Endodermal cell (in vitro differentiated cells): ENCODE measurements at regions not wholly inside any gene's neighbourhood (a gene's known extent, or its start where the extent isn't known, plus 50 kb on each side); places are given as distances from the start of the nearest gene placed in this dataset.

Source experiments
- DNase-seq: peaks from one replicate; pipeline ENCODE4 v3.0.0-alpha.2; 2017
- H3K27ac ChIP-seq: 2 replicates; pipeline ENCODE4 v1.5.1; 2013; ENCODE audit warnings: mild to moderate bottlenecking, low read depth, low read length, moderate library complexity
- H3K27me3 ChIP-seq: 2 replicates; pipeline ENCODE4 v1.6.1; 2013; ENCODE audit warnings: mild to moderate bottlenecking, low read length, moderate library complexity; ENCODE audit not compliant: insufficient read depth, control insufficient read depth, poor library complexity, severe bottlenecking
- H3K36me3 ChIP-seq: 2 replicates; pipeline ENCODE4 v1.7.0; 2013; ENCODE audit warnings: mild to moderate bottlenecking, low read length, moderate library complexity; ENCODE audit not compliant: control insufficient read depth, insufficient read depth
- H3K4me1 ChIP-seq: one replicate; pipeline ENCODE4 v1.7.0; 2013; ENCODE audit warnings: low read length; ENCODE audit not compliant: control insufficient read depth, insufficient read depth
- H3K4me3 ChIP-seq: 2 replicates; pipeline ENCODE4 v1.5.1; 2013; ENCODE audit warnings: mild to moderate bottlenecking, low read length, moderate library complexity
- H3K9ac ChIP-seq: 2 replicates; pipeline ENCODE4 v1.6.1; 2013; ENCODE audit warnings: mild to moderate bottlenecking, low read length, moderate library complexity; ENCODE audit not compliant: poor library complexity, severe bottlenecking; ENCODE audit errors: extremely low read depth
- H3K9me3 ChIP-seq: 2 replicates; pipeline ENCODE4 v1.6.1; 2013; ENCODE audit warnings: mild to moderate bottlenecking, low read length, moderate library complexity; ENCODE audit not compliant: control insufficient read depth
- H3K27ac Mint-ChIP-seq: 2 replicates; pipeline ENCODE4 v1.8.0; 2020; ENCODE audit warnings: mixed read lengths
- H3K27me3 Mint-ChIP-seq: 2 replicates; pipeline ENCODE4 v1.8.0; 2021; ENCODE audit warnings: mild to moderate bottlenecking, mixed read lengths; ENCODE audit not compliant: insufficient read depth
- H3K36me3 Mint-ChIP-seq: 2 replicates; pipeline ENCODE4 v1.8.0; 2020; ENCODE audit warnings: low read depth, mixed read lengths
- H3K4me1 Mint-ChIP-seq: 2 replicates; pipeline ENCODE4 v1.8.0; 2020; ENCODE audit warnings: mixed read lengths
- H3K4me3 Mint-ChIP-seq: 2 replicates; pipeline ENCODE4 v1.8.0; 2020; ENCODE audit warnings: mild to moderate bottlenecking, moderate library complexity, mixed read lengths
- H3K9me3 Mint-ChIP-seq: 2 replicates; pipeline ENCODE4 v1.8.0; 2020; ENCODE audit warnings: mild to moderate bottlenecking, mixed read lengths
- WGBS, 2 experiments: methylation state at CpG; one replicate each; pipeline versions ENCODE4 v1.1.5 to v1.1.7; 2013; ENCODE audit warnings: missing lambda C conversion rate in 2 of 2, mixed read lengths in 1 of 2; ENCODE audit not compliant: insufficient coverage in 1 of 2, insufficient read length in 1 of 2; 5-methylcytosine and 5-hydroxymethylcytosine counted together
- TF ChIP-seq, protein P1 (sequence below): fragments of 200-600 bp; sonication (generic); conservative IDR thresholded peaks from 2 replicates; pipeline ENCODE4 v1.5.0; 2021; ENCODE audit warnings: antibody characterized with exemption, mild to moderate bottlenecking

DNA sequence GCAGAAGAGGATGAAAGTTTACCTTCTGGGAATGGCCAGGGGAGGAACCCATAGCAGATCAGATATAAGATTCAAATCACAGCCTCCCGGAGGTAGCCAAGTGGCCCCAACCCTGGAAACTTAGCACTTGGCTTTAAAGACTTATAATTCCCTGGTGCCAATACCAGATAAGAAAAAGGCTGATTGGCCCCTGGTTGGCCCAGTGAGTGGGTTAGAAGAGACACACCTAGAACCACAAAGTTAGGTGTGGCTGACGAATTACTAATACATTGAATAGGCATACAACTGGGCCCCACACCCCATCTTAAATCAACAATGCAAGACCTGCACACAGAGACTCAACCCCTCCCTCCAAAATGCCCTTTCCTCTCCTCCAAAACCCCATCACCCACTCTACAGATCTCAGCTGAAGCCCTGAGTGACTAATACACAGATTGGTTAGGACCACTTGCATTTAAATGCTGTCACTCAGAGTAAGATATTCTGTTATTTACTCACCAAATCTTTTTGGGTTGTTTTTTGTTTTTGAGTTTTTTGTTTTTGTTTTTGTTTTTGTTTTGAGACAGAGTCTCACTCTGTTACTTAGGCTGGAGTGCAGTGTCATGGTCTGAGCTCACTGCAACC lies 315.4 kb upstream of the JARID2 start:
- WGBS, 2 experiments = 88 to 97% methylated on average over 1 to 2 of the region's 2 CpGs

DNA sequence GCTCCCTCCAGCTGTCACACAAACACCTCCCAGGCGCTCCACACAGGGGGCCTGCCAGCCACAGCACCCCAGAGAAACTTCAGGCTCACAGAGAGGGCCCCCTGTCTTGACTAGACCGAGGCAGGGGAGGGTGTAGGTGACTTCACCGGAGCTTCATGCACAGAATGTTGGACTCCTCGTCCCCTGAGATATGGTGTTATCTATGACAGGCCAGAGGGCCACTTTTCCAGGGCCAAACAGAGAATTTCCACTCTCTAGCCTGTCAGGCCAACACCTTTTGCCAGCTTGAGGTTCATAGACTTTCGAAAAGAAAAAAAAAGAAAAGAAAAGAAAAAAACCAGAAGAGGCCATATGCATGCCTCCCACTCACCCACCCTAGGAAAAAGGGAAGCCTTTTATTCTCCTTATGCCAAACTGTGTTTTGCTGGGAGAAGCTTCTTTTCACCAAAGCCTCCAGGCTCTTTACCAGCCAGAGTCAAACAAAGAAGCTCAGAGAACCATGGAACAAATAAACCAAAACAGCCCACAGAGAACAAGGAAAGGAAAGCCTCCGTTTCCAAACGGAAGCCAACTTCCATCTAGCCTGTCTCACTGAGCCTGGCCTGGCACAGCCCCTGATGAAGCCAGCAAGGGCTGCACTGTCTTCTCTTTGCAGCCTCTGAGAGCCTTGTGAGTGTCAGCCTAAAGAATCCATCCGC lies 313.2 kb upstream of the JARID2 start:
- no peaks in the 10 kb centered on the region for H3K27me3 Mint-ChIP-seq
- H3K4me3 Mint-ChIP-seq = no peak overlapping the region

More for the DNA sequence above, 315.4 kb upstream of the JARID2 start:
- TF ChIP-seq, protein P1, sequence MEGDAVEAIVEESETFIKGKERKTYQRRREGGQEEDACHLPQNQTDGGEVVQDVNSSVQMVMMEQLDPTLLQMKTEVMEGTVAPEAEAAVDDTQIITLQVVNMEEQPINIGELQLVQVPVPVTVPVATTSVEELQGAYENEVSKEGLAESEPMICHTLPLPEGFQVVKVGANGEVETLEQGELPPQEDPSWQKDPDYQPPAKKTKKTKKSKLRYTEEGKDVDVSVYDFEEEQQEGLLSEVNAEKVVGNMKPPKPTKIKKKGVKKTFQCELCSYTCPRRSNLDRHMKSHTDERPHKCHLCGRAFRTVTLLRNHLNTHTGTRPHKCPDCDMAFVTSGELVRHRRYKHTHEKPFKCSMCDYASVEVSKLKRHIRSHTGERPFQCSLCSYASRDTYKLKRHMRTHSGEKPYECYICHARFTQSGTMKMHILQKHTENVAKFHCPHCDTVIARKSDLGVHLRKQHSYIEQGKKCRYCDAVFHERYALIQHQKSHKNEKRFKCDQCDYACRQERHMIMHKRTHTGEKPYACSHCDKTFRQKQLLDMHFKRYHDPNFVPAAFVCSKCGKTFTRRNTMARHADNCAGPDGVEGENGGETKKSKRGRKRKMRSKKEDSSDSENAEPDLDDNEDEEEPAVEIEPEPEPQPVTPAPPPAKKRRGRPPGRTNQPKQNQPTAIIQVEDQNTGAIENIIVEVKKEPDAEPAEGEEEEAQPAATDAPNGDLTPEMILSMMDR = no peak
- no peaks in the 10 kb centered on the region for H3K27me3 Mint-ChIP-seq
- no peak overlapping the region for H3K4me3 ChIP-seq
- no peaks in the 10 kb centered on the region for H3K27me3 ChIP-seq
- H3K4me1 Mint-ChIP-seq = peaks cover 8% of the 10 kb centered on the region
- no peaks in the 10 kb centered on the region for H3K9me3 ChIP-seq
- H3K4me1 ChIP-seq = no peaks in the 10 kb centered on the region
- no peak overlapping the region for H3K9ac ChIP-seq
- no peak overlapping the region for H3K27ac ChIP-seq
- no peaks in the 10 kb centered on the region for H3K36me3 Mint-ChIP-seq
- no peak overlapping the region for H3K27ac Mint-ChIP-seq
- no peak overlapping the region for H3K4me3 Mint-ChIP-seq
- H3K36me3 ChIP-seq = no peaks in the 10 kb centered on the region
- no peak for DNase-seq
- H3K9me3 Mint-ChIP-seq = no peaks in the 10 kb centered on the region

DNA sequence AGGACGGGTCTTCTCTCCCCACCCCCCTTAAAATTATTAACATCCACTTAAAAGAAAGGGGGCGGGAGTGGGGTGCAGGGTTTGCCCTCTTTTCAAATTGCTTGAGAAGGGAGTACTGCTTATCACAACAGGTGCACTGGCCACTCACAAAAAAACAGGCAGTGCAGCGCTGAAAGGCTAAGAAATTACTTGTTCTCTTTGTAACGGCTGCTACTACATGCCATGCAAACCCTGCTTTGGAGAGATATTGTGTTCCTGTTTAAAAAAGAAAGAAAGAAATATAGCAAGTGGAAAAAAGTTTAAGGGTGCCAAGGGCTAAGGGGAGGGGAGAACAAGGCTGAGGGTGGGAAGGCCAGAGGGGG lies 312.7 kb upstream of the JARID2 start:
- Mint-ChIP-seq H3K27ac (no peak overlapping the region), H3K36me3 (no peaks in the 10 kb centered on the region), H3K9me3 (no peaks in the 10 kb centered on the region), H3K4me3 (no peak overlapping the region), H3K27me3 (no peaks in the 10 kb centered on the region), H3K4me1 (peaks cover 8% of the 10 kb centered on the region)
- Histone ChIP-seq H3K36me3 (no peaks in the 10 kb centered on the region), H3K4me1 (no peaks in the 10 kb centered on the region), H3K27me3 (no peaks in the 10 kb centered on the region), H3K9me3 (no peaks in the 10 kb centered on the region), H3K27ac (no peak overlapping the region), H3K4me3 (no peak overlapping the region), H3K9ac (no peak overlapping the region)
- 84 to 87% methylated on average over 3 to 4 of the region's 4 CpGs for WGBS, 2 experiments
- no peak for DNase-seq
- TF ChIP-seq, protein P1 = no peak

More for the DNA sequence above, 313.2 kb upstream of the JARID2 start:
- Histone ChIP-seq H3K36me3 (no peaks in the 10 kb centered on the region), H3K4me1 (no peaks in the 10 kb centered on the region), H3K4me3 (no peak overlapping the region), H3K9ac (no peak overlapping the region), H3K27me3 (no peaks in the 10 kb centered on the region), H3K9me3 (no peaks in the 10 kb centered on the region), H3K27ac (no peak overlapping the region)
- no peak overlapping the region for H3K27ac Mint-ChIP-seq
- no peaks in the 10 kb centered on the region for H3K9me3 Mint-ChIP-seq
- DNase-seq = no peak
- no peaks in the 10 kb centered on the region for H3K36me3 Mint-ChIP-seq
- peaks cover 8% of the 10 kb centered on the region for H3K4me1 Mint-ChIP-seq
- WGBS, 2 experiments = 74 to 93% methylated on average over 3 to 8 of the region's 8 CpGs
- TF ChIP-seq, protein P1 = no peak
